GM12878 (cell line): ENCODE measurements at regions not wholly inside any gene's neighbourhood (a gene's known extent, or its start where the extent isn't known, plus 50 kb on each side); places are given as distances from the start of the nearest gene placed in this dataset.

ENCODE experiments used
- ATAC-seq: fragments of 200-7000 bp; cut with Tn5 transposase; 3 replicates; pipeline ENCODE4 v1.9.1; 2020; ENCODE audit warnings: mild to moderate bottlenecking, moderate library complexity
- BruUV-seq: library from RNA; stranded (reverse); fragments of 400-500 nt; replicated peaks from 2 replicates; lab custom pipeline; 2021; lab: Mats Ljungman, UMichigan
- CTCF ChIA-PET: fragments of 300-600 bp; sonication (Branson Sonifier 250); formaldehyde crosslinking; extraction: SDS; loops from one replicate; lab custom pipeline; 2021; ENCODE audit warnings: inconsistent platforms; lab: Yijun Ruan, JAX
- POLR2A ChIA-PET: fragments of 350-600 bp; formaldehyde crosslinking; extraction: SDS; loops from one replicate; lab custom pipeline; 2021; ENCODE audit warnings: inconsistent platforms; lab: Charles Lee
- RAD21 ChIA-PET: fragments of 300-600 bp; sonication (Branson Sonifier 250); formaldehyde crosslinking; loops from one replicate; lab custom pipeline; 2023; ENCODE audit warnings: antibody characterized with exemption; ENCODE audit not compliant: unreplicated experiment; lab: Charles Lee
- SMC1A ChIA-PET: fragments of 300-600 bp; sonication (Branson Sonifier 250); formaldehyde crosslinking; loops from one replicate; lab custom pipeline; 2023; ENCODE audit not compliant: unreplicated experiment, uncharacterized antibody; lab: Charles Lee
- DNase-seq: peaks from one replicate; pipeline ENCODE4 v3.0.0-alpha.2; 2011; ENCODE audit warnings: low read depth, low spot score
- FAIRE-seq: peaks from 3 replicates; lab custom pipeline; 2011; peaks lifted over from hg19 to GRCh38; lab: Jason Lieb, UNC
- H2AFZ ChIP-seq: 2 replicates; pipeline ENCODE4 v1.6.0; 2011; ENCODE audit warnings: low read depth, low read length, control low read depth; ENCODE audit not compliant: control insufficient read depth
- H3K27ac ChIP-seq: 2 replicates; pipeline ENCODE4 v1.5.1; 2011; ENCODE audit warnings: control low read depth; ENCODE audit not compliant: control insufficient read depth, insufficient read depth
- H3K27me3 ChIP-seq, 2 experiments: replicated peaks in 1 of 2; 2 replicates each; pipeline versions ENCODE4 v1.6.0 to v1.6.1; 2011; ENCODE audit warnings: low read length in 1 of 2; ENCODE audit not compliant: control insufficient read depth in 2 of 2, insufficient read depth in 2 of 2
- H3K36me3 ChIP-seq, 2 experiments: 2 replicates each; pipeline ENCODE4 v1.5.1; 2011; ENCODE audit warnings: low read length in 1 of 2; ENCODE audit not compliant: control insufficient read depth in 2 of 2, insufficient read depth in 2 of 2
- H3K4me1 ChIP-seq: 2 replicates; pipeline ENCODE4 v1.6.1; 2011; ENCODE audit warnings: mild to moderate bottlenecking, low read length, moderate library complexity, mixed read lengths; ENCODE audit not compliant: control insufficient read depth, insufficient read depth
- H3K4me2 ChIP-seq: 2 replicates; pipeline ENCODE4 v1.6.0; 2011; ENCODE audit warnings: control low read depth; ENCODE audit not compliant: control insufficient read depth, insufficient read depth
- H3K4me3 ChIP-seq: fragments of 200-600 bp; sonication (generic); 2 replicates; pipeline ENCODE4 v1.5.1; 2016
- H3K79me2 ChIP-seq: 2 replicates; pipeline ENCODE4 v1.6.0; 2011; ENCODE audit warnings: low read length; ENCODE audit not compliant: control insufficient read depth, insufficient read depth
- H3K9ac ChIP-seq: 2 replicates; pipeline ENCODE4 v1.8.0; 2011; ENCODE audit warnings: low read length, control low read depth, mixed read lengths; ENCODE audit not compliant: control insufficient read depth, insufficient read depth
- H3K9me3 ChIP-seq: replicated peaks from 3 replicates; pipeline ENCODE4 v1.5.1; 2011; ENCODE audit warnings: mild to moderate bottlenecking, low read length; ENCODE audit not compliant: control insufficient read depth, insufficient read depth
- H4K20me1 ChIP-seq: 2 replicates; pipeline ENCODE4 v1.6.0; 2011; ENCODE audit not compliant: control insufficient read depth, insufficient read depth
- BCL3 ChIP-seq: IDR thresholded peaks from 2 replicates; pipeline ENCODE4 v1.6.1; 2011; ENCODE audit warnings: borderline replicate concordance, low read depth, mild to moderate bottlenecking, moderate library complexity, low read length; ENCODE audit not compliant: insufficient read depth, poor library complexity, severe bottlenecking
- CHD4 ChIP-seq: fragments of 200-600 bp; sonication (generic); IDR thresholded peaks from 2 replicates; pipeline ENCODE4 v1.6.1; 2016; ENCODE audit warnings: mild to moderate bottlenecking
- CUX1 ChIP-seq: IDR thresholded peaks from 2 replicates; pipeline ENCODE4 v1.6.1; 2012; ENCODE audit warnings: improper control_type of control experiment, low read depth, low read length; ENCODE audit not compliant: insufficient replicate concordance
- HDGF ChIP-seq: fragments of 450-650 bp; IDR thresholded peaks from 2 replicates; pipeline ENCODE4 v1.6.1; 2016; ENCODE audit warnings: antibody characterized with exemption
- MXI1 ChIP-seq: fragments of 150-350 bp; IDR thresholded peaks from 2 replicates; pipeline ENCODE4 v1.6.1; 2011; ENCODE audit warnings: low read depth, mild to moderate bottlenecking, inconsistent platforms, low read length, improper control_type of control experiment
- NR2F1 ChIP-seq: fragments of 450-650 bp; conservative IDR thresholded peaks from 2 replicates; pipeline ENCODE4 v1.6.1; 2017; ENCODE audit warnings: mild to moderate bottlenecking
- ZNF207 ChIP-seq: fragments of 450-650 bp; IDR thresholded peaks from 2 replicates; pipeline ENCODE4 v1.6.1; 2014; ENCODE audit warnings: antibody characterized with exemption, mild to moderate bottlenecking, borderline replicate concordance
- ZNF384 ChIP-seq: IDR thresholded peaks from 2 replicates; pipeline ENCODE4 v1.6.1; 2012; ENCODE audit warnings: low read depth, mild to moderate bottlenecking, low read length, improper control_type of control experiment, borderline replicate concordance
- WGBS: methylation state at CpG from one replicate; pipeline ENCODE4 v1.1.6; 2016; ENCODE audit warnings: low lambda C conversion rate; ENCODE audit not compliant: insufficient replicate concordance, insufficient coverage; ENCODE audit errors: missing lambda C conversion rate; 5-methylcytosine and 5-hydroxymethylcytosine counted together
- in situ Hi-C: fragments of 300-500 bp; cut with MboI; formaldehyde crosslinking; loops from 9 replicates; pipeline ENCODE4 v1.14.3; 2018; ENCODE audit warnings: mixed read lengths
- intact Hi-C: fragments of 100-400 bp; cut with micrococcal nuclease; formaldehyde crosslinking; loops from one replicate; pipeline ENCODE4 v1.14.2; 2022; ENCODE audit not compliant: unreplicated experiment

GRCh38 chr2:106970471-106971261 is 84.7 kb upstream of the ST6GAL2 start:
- in situ Hi-C loops = no loop called here

More at GRCh38 chr2:106970471-106971261, 84.7 kb upstream of the ST6GAL2 start:
- no peak overlapping the region for H3K4me3 ChIP-seq
- SMC1A ChIA-PET = no interaction called here
- H3K36me3 ChIP-seq = no peaks in the 10 kb centered on the region
- no peaks in the 10 kb centered on the region for H3K9me3 ChIP-seq
- H2AFZ ChIP-seq = no peak overlapping the region
- CTCF ChIA-PET = no interaction called here
- 2% methylated on average over 5 of the region's 5 CpGs for WGBS
- POLR2A ChIA-PET = no interaction called here
- RAD21 ChIA-PET = no interaction called here
- intact Hi-C loops = no loop called here
- H3K4me2 ChIP-seq = no peak overlapping the region
- H3K27ac ChIP-seq = no peak overlapping the region
- H3K9ac ChIP-seq = no peak overlapping the region
- no peak for FAIRE-seq
- no peaks in the 10 kb centered on the region for H4K20me1 ChIP-seq
- H3K79me2 ChIP-seq = no peaks in the 10 kb centered on the region
- H3K4me1 ChIP-seq = no peaks in the 10 kb centered on the region
- H3K27me3 ChIP-seq = no peaks in the 10 kb centered on the region
- no peak for TF ChIP-seq CUX1
- no peak for TF ChIP-seq CHD4
- no peak for TF ChIP-seq ZNF384
- TF ChIP-seq NR2F1 = no peak
- TF ChIP-seq HDGF = no peak
- TF ChIP-seq MXI1 = no peak
- no peak for TF ChIP-seq BCL3
- no peak for TF ChIP-seq ZNF207
- BruUV-seq = no TSS peak
- ATAC-seq = no peak
- DNase-seq = no peak
